SK-N-MC (cell line): ENCODE measurements at regions not wholly inside any gene's neighbourhood (a gene's known extent, or its start where the extent isn't known, plus 50 kb on each side); places are given as distances from the start of the nearest gene placed in this dataset.

Experiments
- EZH2 ChIP-seq: fragments of 200-600 bp; sonication (generic); IDR thresholded peaks from one replicate; pipeline ENCODE4 v1.6.1; 2017; ENCODE audit warnings: antibody characterized with exemption
- POLR2AphosphoS5 ChIP-seq: IDR thresholded peaks from 2 replicates; pipeline ENCODE4 v1.6.1; 2012; ENCODE audit warnings: mild to moderate bottlenecking, low read depth, low read length, borderline replicate concordance

GRCh38 chr9:85192750-85193149 lies 523.2 kb downstream of the NTRK2 start:
- TF ChIP-seq EZH2 (no peak), POLR2AphosphoS5 (no peak)
